ENCODE measurements at regions not wholly inside any gene's neighbourhood (a gene's known extent, or its start where the extent isn't known, plus 50 kb on each side); places are given as distances from the start of the nearest gene placed in this dataset.

GRCh38 chr2:163467251-163467630 lies 268.6 kb downstream of the FIGN start:
- ATAC-seq = no peak
- no peak for DNase-seq (ENCODE audit: low spot score in 2 of 2)
- Mint-ChIP-seq H3K27ac (no peak overlapping the region), H3K9me3 (peaks cover 5 to 13% of the 10 kb centered on the region in 2 donors), H3K36me3 (no peaks in the 10 kb centered on the region)

- Mint-ChIP-seq H3K9me3 (peaks cover 5 to 8% of the 10 kb centered on the region in 2 donors), H3K27ac (no peak overlapping the region), H3K36me3 (no peaks in the 10 kb centered on the region)
- ATAC-seq = no peak
- no peak for DNase-seq (ENCODE audit: low spot score in 2 of 2)
Observed at GRCh38 chr2:163466331-163467250, 269.2 kb downstream of the FIGN start.

- Mint-ChIP-seq H3K27ac (no peak overlapping the region), H3K9me3 (peaks cover 5% of the 10 kb centered on the region in 2 donors), H3K36me3 (no peaks in the 10 kb centered on the region)
- DNase-seq (ENCODE audit: low spot score in 2 of 2) (no peak), ATAC-seq (no peak)
Observed at GRCh38 chr2:163465440-163465839, 270.4 kb downstream of the FIGN start.

GRCh38 chr2:163463411-163463810 lies 272.4 kb downstream of the FIGN start:
- H3K27ac Mint-ChIP-seq = no peak overlapping the region
- no peak for DNase-seq (ENCODE audit: low spot score in 2 of 2)
- no peaks in the 10 kb centered on the region for H3K36me3 Mint-ChIP-seq
- peaks cover 3 to 5% of the 10 kb centered on the region in 2 donors for H3K9me3 Mint-ChIP-seq
- ATAC-seq = no peak

- no peak overlapping the region for H3K27ac Mint-ChIP-seq
- H3K36me3 Mint-ChIP-seq = no peaks in the 10 kb centered on the region
- H3K9me3 Mint-ChIP-seq = peaks cover 3 to 5% of the 10 kb centered on the region in 2 donors
- no peak for ATAC-seq
- no peak for DNase-seq (ENCODE audit: low spot score in 2 of 2)
Observed at GRCh38 chr2:163462993-163463392, 272.8 kb downstream of the FIGN start.

- Mint-ChIP-seq H3K36me3 (no peaks in the 10 kb centered on the region), H3K9me3 (peaks cover 8 to 10% of the 10 kb centered on the region in 2 donors), H3K27ac (no peak overlapping the region)
- DNase-seq (ENCODE audit: low spot score in 2 of 2) (no peak), ATAC-seq (no peak)
Observed at GRCh38 chr2:163459986-163460385, 275.8 kb downstream of the FIGN start.

- Mint-ChIP-seq H3K36me3 (no peaks in the 10 kb centered on the region), H3K27ac (no peak overlapping the region), H3K9me3 (peaks cover 5 to 9% of the 10 kb centered on the region in 2 donors)
- no peak for ATAC-seq
- DNase-seq (ENCODE audit: low spot score in 2 of 2) = no peak
Observed at GRCh38 chr2:163456953-163457743, 278.7 kb downstream of the FIGN start.

GRCh38 chr2:163455815-163456214 lies 280.0 kb downstream of the FIGN start:
- H3K36me3 Mint-ChIP-seq = no peaks in the 10 kb centered on the region
- peaks cover 5 to 9% of the 10 kb centered on the region in 2 donors for H3K9me3 Mint-ChIP-seq
- H3K27ac Mint-ChIP-seq = no peak overlapping the region
- ATAC-seq (no peak), DNase-seq (ENCODE audit: low spot score in 2 of 2) (no peak)

- no peak overlapping the region for H3K27ac Mint-ChIP-seq
Observed at GRCh38 chr2:163453920-163454319, 281.9 kb downstream of the FIGN start.

GRCh38 chr2:163441603-163442002 lies 294.2 kb downstream of the FIGN start:
- DNase-seq (ENCODE audit: low spot score in 2 of 2) (no peak), ATAC-seq (no peak)
- H3K36me3 Mint-ChIP-seq = no peaks in the 10 kb centered on the region
- H3K27ac Mint-ChIP-seq = no peak overlapping the region
- H3K9me3 Mint-ChIP-seq = peaks cover 8 to 11% of the 10 kb centered on the region in 2 donors

More at GRCh38 chr2:163453920-163454319, 281.9 kb downstream of the FIGN start:
- peaks cover 5 to 9% of the 10 kb centered on the region in 2 donors for H3K9me3 Mint-ChIP-seq
- ATAC-seq (no peak), DNase-seq (ENCODE audit: low spot score in 2 of 2) (no peak)
- H3K36me3 Mint-ChIP-seq = no peaks in the 10 kb centered on the region

GRCh38 chr2:163436963-163437362 lies 298.8 kb downstream of the FIGN start:
- ATAC-seq (no peak), DNase-seq (ENCODE audit: low spot score in 2 of 2) (no peak)
- no peaks in the 10 kb centered on the region for H3K36me3 Mint-ChIP-seq
- peaks cover 3 to 7% of the 10 kb centered on the region in 2 donors for H3K9me3 Mint-ChIP-seq
- no peak overlapping the region for H3K27ac Mint-ChIP-seq

- Mint-ChIP-seq H3K36me3 (peaks cover 0 to 6% of the 10 kb centered on the region in 2 donors), H3K27ac (no peak overlapping the region), H3K9me3 (peaks cover 11 to 16% of the 10 kb centered on the region in 2 donors)
- ATAC-seq = no peak
- no peak for DNase-seq (ENCODE audit: low spot score in 2 of 2)
Observed at GRCh38 chr2:163428187-163428586, 307.6 kb downstream of the FIGN start.

GRCh38 chr2:163420604-163421003 lies 315.2 kb downstream of the FIGN start:
- Mint-ChIP-seq H3K27ac (no peak overlapping the region), H3K36me3 (no peaks in the 10 kb centered on the region), H3K9me3 (peaks cover 6 to 13% of the 10 kb centered on the region in 2 donors)
- DNase-seq (ENCODE audit: low spot score in 2 of 2) (no peak), ATAC-seq (no peak)

- Mint-ChIP-seq H3K9me3 (peaks cover 10 to 19% of the 10 kb centered on the region in 2 donors), H3K36me3 (no peaks in the 10 kb centered on the region), H3K27ac (no peak overlapping the region)
- ATAC-seq = no peak
- DNase-seq (ENCODE audit: low spot score in 2 of 2) = no peak
Observed at GRCh38 chr2:163419000-163419830, 316.6 kb downstream of the FIGN start.

GRCh38 chr2:163417596-163418337 lies 318.0 kb downstream of the FIGN start:
- DNase-seq (ENCODE audit: low spot score in 2 of 2) = no peak
- peaks cover 10 to 19% of the 10 kb centered on the region in 2 donors for H3K9me3 Mint-ChIP-seq
- no peaks in the 10 kb centered on the region for H3K36me3 Mint-ChIP-seq
- no peak for ATAC-seq
- no peak overlapping the region for H3K27ac Mint-ChIP-seq

- no peak overlapping the region for H3K27ac Mint-ChIP-seq
- DNase-seq (ENCODE audit: low spot score in 2 of 2) = no peak
- no peak for ATAC-seq
- H3K9me3 Mint-ChIP-seq = peaks cover 11 to 18% of the 10 kb centered on the region in 2 donors
- no peaks in the 10 kb centered on the region for H3K36me3 Mint-ChIP-seq
Observed at GRCh38 chr2:163414121-163414520, 321.7 kb downstream of the FIGN start.

All from activated naive CD4-positive, alpha-beta T cell treated with anti-CD3 and anti-CD28 coated beads, Interleukin-2, amount 50 U/mL, for 72 hours (primary cell).